Astrocyte (in vitro differentiated cells and primary cell): ENCODE measurements at regions not wholly inside any gene's neighbourhood (a gene's known extent, or its start where the extent isn't known, plus 50 kb on each side); places are given as distances from the start of the nearest gene placed in this dataset.

Experiments
- DNase-seq: peaks from one replicate; pipeline ENCODE4 v3.0.0-alpha.2; 2010; ENCODE audit warnings: low read depth
- FAIRE-seq: peaks from 2 replicates; lab custom pipeline; 2011; peaks lifted over from hg19 to GRCh38; lab: Jason Lieb, UNC
- H2AFZ ChIP-seq: 2 replicates; pipeline ENCODE4 v1.6.0; 2012; ENCODE audit warnings: low read depth, low read length, inconsistent platforms
- H3K27ac ChIP-seq: 2 replicates; pipeline ENCODE4 v1.5.1; 2011; ENCODE audit warnings: low read depth, low read length, inconsistent platforms
- H3K27me3 ChIP-seq: 2 replicates; pipeline ENCODE4 v1.6.0; 2011; ENCODE audit warnings: low read length, inconsistent platforms; ENCODE audit not compliant: insufficient read depth
- H3K36me3 ChIP-seq: 2 replicates; pipeline ENCODE4 v1.5.1; 2011; ENCODE audit warnings: low read length, inconsistent platforms; ENCODE audit not compliant: insufficient read depth
- H3K4me1 ChIP-seq: 2 replicates; pipeline ENCODE4 v1.5.1; 2011; ENCODE audit warnings: low read length, inconsistent platforms; ENCODE audit not compliant: insufficient read depth
- H3K4me2 ChIP-seq: 2 replicates; pipeline ENCODE4 v1.6.0; 2012; ENCODE audit warnings: low read length, inconsistent platforms
- H3K4me3 ChIP-seq: 2 replicates; pipeline ENCODE4 v1.5.1; 2011; ENCODE audit warnings: low read depth, mild to moderate bottlenecking, low read length, inconsistent platforms; ENCODE audit not compliant: insufficient read depth
- H3K79me2 ChIP-seq: 2 replicates; pipeline ENCODE4 v1.6.0; 2012; ENCODE audit warnings: mild to moderate bottlenecking, low read length, inconsistent platforms; ENCODE audit not compliant: insufficient read depth
- H3K9ac ChIP-seq: 2 replicates; pipeline ENCODE4 v1.6.0; 2012; ENCODE audit warnings: mild to moderate bottlenecking, low read length, inconsistent platforms
- H3K9me3 ChIP-seq: 2 replicates; pipeline ENCODE4 v1.5.1; 2012; ENCODE audit warnings: low read depth, mild to moderate bottlenecking, low read length, inconsistent platforms; ENCODE audit not compliant: insufficient read depth
- H4K20me1 ChIP-seq: 2 replicates; pipeline ENCODE4 v1.6.0; 2012; ENCODE audit warnings: low read length, inconsistent platforms; ENCODE audit not compliant: insufficient read depth
- H3K27ac Mint-ChIP-seq: one replicate; pipeline ENCODE4 v1.8.0; 2021; ENCODE audit warnings: mild to moderate bottlenecking, mixed read lengths; ENCODE audit not compliant: unreplicated experiment
- H3K27me3 Mint-ChIP-seq: one replicate; pipeline ENCODE4 v1.8.0; 2021; ENCODE audit warnings: low read depth, mixed read lengths; ENCODE audit not compliant: unreplicated experiment
- H3K36me3 Mint-ChIP-seq: one replicate; pipeline ENCODE4 v1.8.0; 2021; ENCODE audit warnings: low read depth, mixed read lengths; ENCODE audit not compliant: unreplicated experiment
- H3K4me1 Mint-ChIP-seq: one replicate; pipeline ENCODE4 v1.8.0; 2021; ENCODE audit warnings: low read depth, mixed read lengths; ENCODE audit not compliant: unreplicated experiment
- H3K4me3 Mint-ChIP-seq: one replicate; pipeline ENCODE4 v1.8.0; 2021; ENCODE audit warnings: mild to moderate bottlenecking, moderate library complexity, mixed read lengths; ENCODE audit not compliant: unreplicated experiment
- H3K9me3 Mint-ChIP-seq: one replicate; pipeline ENCODE4 v1.8.0; 2021; ENCODE audit warnings: mild to moderate bottlenecking, mixed read lengths; ENCODE audit not compliant: unreplicated experiment
- CTCF ChIP-seq: IDR thresholded peaks from 2 replicates; pipeline ENCODE4 v1.5.1; 2011; ENCODE audit warnings: low read depth, mild to moderate bottlenecking, inconsistent platforms, low read length, moderate library complexity; ENCODE audit not compliant: insufficient read depth
- EZH2 ChIP-seq: IDR thresholded peaks from 2 replicates; pipeline ENCODE4 v1.6.1; 2012; ENCODE audit warnings: mild to moderate bottlenecking, low read length, inconsistent platforms; ENCODE audit not compliant: insufficient read depth

GRCh38 chr5:30690931-30691330, 502.6 kb upstream of the CDH6 start:
- H3K4me3 ChIP-seq: no peak overlapping the region
- no peak overlapping the region for H3K27ac ChIP-seq
- no peaks in the 10 kb centered on the region for H3K36me3 ChIP-seq
- H3K4me2 ChIP-seq: no peak overlapping the region
- H4K20me1 ChIP-seq: no peaks in the 10 kb centered on the region
- Mint-ChIP-seq H3K27me3 (no peaks in the 10 kb centered on the region), H3K4me1 (peaks cover 4% of the 10 kb centered on the region), H3K27ac (no peak overlapping the region), H3K36me3 (no peaks in the 10 kb centered on the region), H3K9me3 (no peaks in the 10 kb centered on the region), H3K4me3 (no peak overlapping the region)
- no peak overlapping the region for H3K9ac ChIP-seq
- no peaks in the 10 kb centered on the region for H3K79me2 ChIP-seq
- TF ChIP-seq CTCF (no peak), EZH2 (no peak)
- H3K9me3 ChIP-seq: no peaks in the 10 kb centered on the region
- FAIRE-seq (no peak), DNase-seq (no peak)
- no peaks in the 10 kb centered on the region for H3K27me3 ChIP-seq
- H2AFZ ChIP-seq: no peak overlapping the region
- no peaks in the 10 kb centered on the region for H3K4me1 ChIP-seq

GRCh38 chr5:30687461-30687860, 506.0 kb upstream of the CDH6 start:
- no peak overlapping the region for H3K9ac ChIP-seq
- no peaks in the 10 kb centered on the region for H3K36me3 ChIP-seq
- H3K4me2 ChIP-seq: no peak overlapping the region
- Mint-ChIP-seq H3K27me3 (no peaks in the 10 kb centered on the region), H3K27ac (no peak overlapping the region), H3K9me3 (no peaks in the 10 kb centered on the region), H3K4me3 (no peak overlapping the region), H3K4me1 (no peaks in the 10 kb centered on the region), H3K36me3 (no peaks in the 10 kb centered on the region)
- no peaks in the 10 kb centered on the region for H3K4me1 ChIP-seq
- no peaks in the 10 kb centered on the region for H3K9me3 ChIP-seq
- FAIRE-seq (no peak), DNase-seq (no peak)
- no peak overlapping the region for H2AFZ ChIP-seq
- no peaks in the 10 kb centered on the region for H3K27me3 ChIP-seq
- no peaks in the 10 kb centered on the region for H4K20me1 ChIP-seq
- TF ChIP-seq EZH2: no peak
- no peak for TF ChIP-seq CTCF
- H3K79me2 ChIP-seq: no peaks in the 10 kb centered on the region
- H3K4me3 ChIP-seq: no peak overlapping the region
- H3K27ac ChIP-seq: no peak overlapping the region

- H3K36me3 Mint-ChIP-seq: no peaks in the 10 kb centered on the region
- H2AFZ ChIP-seq: no peak overlapping the region
- TF ChIP-seq CTCF: no peak
- no peak for TF ChIP-seq EZH2
- no peaks in the 10 kb centered on the region for H3K27me3 ChIP-seq
- no peak overlapping the region for H3K4me3 Mint-ChIP-seq
- no peak overlapping the region for H3K27ac Mint-ChIP-seq
- no peak overlapping the region for H3K27ac ChIP-seq
- no peak overlapping the region for H3K4me2 ChIP-seq
- no peaks in the 10 kb centered on the region for H3K9me3 ChIP-seq
- no peaks in the 10 kb centered on the region for H3K27me3 Mint-ChIP-seq
- H3K4me1 ChIP-seq: no peaks in the 10 kb centered on the region
- no peaks in the 10 kb centered on the region for H3K79me2 ChIP-seq
- no peaks in the 10 kb centered on the region for H3K4me1 Mint-ChIP-seq
- no peak overlapping the region for H3K4me3 ChIP-seq
- no peaks in the 10 kb centered on the region for H3K36me3 ChIP-seq
- DNase-seq (no peak), FAIRE-seq (no peak)
- no peaks in the 10 kb centered on the region for H4K20me1 ChIP-seq
- no peak overlapping the region for H3K9ac ChIP-seq
- no peaks in the 10 kb centered on the region for H3K9me3 Mint-ChIP-seq
These were observed 507.0 kb upstream of the CDH6 start for GRCh38 chr5:30686530-30686929.
